ENCODE measurements at regions not wholly inside any gene's neighbourhood (a gene's known extent, or its start where the extent isn't known, plus 50 kb on each side); places are given as distances from the start of the nearest gene placed in this dataset.

- no peak overlapping the region for H3K4me3 Mint-ChIP-seq
- peaks cover 0 to 3% (median 0%) of the 10 kb centered on the region in 6 donors for H3K9me3 Mint-ChIP-seq
- no peak for DNase-seq
- no peak overlapping the region for H3K27ac Mint-ChIP-seq
- no peaks in the 10 kb centered on the region for H3K4me1 Mint-ChIP-seq
- no peaks in the 10 kb centered on the region for H3K36me3 Mint-ChIP-seq
- peaks cover 0 to 7% (median 2%) of the 10 kb centered on the region in 3 donors for H3K27me3 Mint-ChIP-seq (ENCODE audit: low read depth in 3 of 3)
Observed at GRCh38 chr19:13712767-13713201, 51.5 kb upstream of the MRI1 start.

- H3K4me1 Mint-ChIP-seq = no peaks in the 10 kb centered on the region
Observed at GRCh38 chr19:13707915-13708314, 56.4 kb upstream of the MRI1 start.

GRCh38 chr19:13705928-13706447 is 58.3 kb upstream of the MRI1 start:
- Mint-ChIP-seq H3K4me1 (no peaks in the 10 kb centered on the region), H3K9me3 (peaks cover 0 to 6% (median 0%) of the 10 kb centered on the region in 6 donors), H3K36me3 (no peaks in the 10 kb centered on the region), H3K4me3 (no peak overlapping the region), H3K27me3 (ENCODE audit: low read depth in 3 of 3) (peaks cover 3 to 9% (median 7%) of the 10 kb centered on the region in 3 donors), H3K27ac (no peak overlapping the region)
- DNase-seq = no peak

More at GRCh38 chr19:13707915-13708314, 56.4 kb upstream of the MRI1 start:
- Mint-ChIP-seq H3K27me3 (ENCODE audit: low read depth in 3 of 3) (peaks cover 3 to 5% (median 4%) of the 10 kb centered on the region in 3 donors), H3K27ac (no peak overlapping the region), H3K9me3 (no peaks in the 10 kb centered on the region), H3K36me3 (no peaks in the 10 kb centered on the region), H3K4me3 (no peak overlapping the region)
- DNase-seq = no peak

GRCh38 chr19:13705201-13705600 is 59.1 kb upstream of the MRI1 start:
- Mint-ChIP-seq H3K9me3 (peaks cover 0 to 6% (median 0%) of the 10 kb centered on the region in 6 donors), H3K27me3 (ENCODE audit: low read depth in 3 of 3) (peaks cover 3 to 9% (median 7%) of the 10 kb centered on the region in 3 donors), H3K36me3 (peaks cover 0 to 2% (median 0%) of the 10 kb centered on the region in 3 donors), H3K4me3 (no peak overlapping the region), H3K27ac (no peak overlapping the region), H3K4me1 (no peaks in the 10 kb centered on the region)
- no peak for DNase-seq

- H3K36me3 Mint-ChIP-seq = peaks cover 0 to 3% (median 0%) of the 10 kb centered on the region in 3 donors
- H3K4me1 Mint-ChIP-seq = no peaks in the 10 kb centered on the region
- H3K9me3 Mint-ChIP-seq = peaks cover 0 to 6% (median 1%) of the 10 kb centered on the region in 6 donors
- peaks cover 6 to 9% (median 7%) of the 10 kb centered on the region in 3 donors for H3K27me3 Mint-ChIP-seq (ENCODE audit: low read depth in 3 of 3)
- no peak overlapping the region for H3K4me3 Mint-ChIP-seq
- H3K27ac Mint-ChIP-seq = no peak overlapping the region
- no peak for DNase-seq
Observed at GRCh38 chr19:13701624-13702023, 62.7 kb upstream of the MRI1 start.

GRCh38 chr19:13700621-13701020 is 63.7 kb upstream of the MRI1 start:
- H3K9me3 Mint-ChIP-seq = peaks cover 0 to 6% (median 1%) of the 10 kb centered on the region in 6 donors
- H3K27ac Mint-ChIP-seq = no peak overlapping the region
- H3K4me3 Mint-ChIP-seq = no peak overlapping the region
- peaks cover 0 to 3% (median 0%) of the 10 kb centered on the region in 3 donors for H3K36me3 Mint-ChIP-seq
- no peak for DNase-seq
- no peaks in the 10 kb centered on the region for H3K4me1 Mint-ChIP-seq
- peaks cover 6 to 9% (median 7%) of the 10 kb centered on the region in 3 donors for H3K27me3 Mint-ChIP-seq (ENCODE audit: low read depth in 3 of 3)

GRCh38 chr19:13699786-13700185 is 64.5 kb upstream of the MRI1 start:
- H3K9me3 Mint-ChIP-seq = peaks cover 0 to 6% (median 1%) of the 10 kb centered on the region in 6 donors
- H3K4me1 Mint-ChIP-seq = no peaks in the 10 kb centered on the region
- DNase-seq = no peak
- H3K27ac Mint-ChIP-seq = no peak overlapping the region
- H3K27me3 Mint-ChIP-seq (ENCODE audit: low read depth in 3 of 3) = peaks cover 6 to 9% (median 8%) of the 10 kb centered on the region in 3 donors
- H3K36me3 Mint-ChIP-seq = peaks cover 0 to 3% (median 0%) of the 10 kb centered on the region in 3 donors
- H3K4me3 Mint-ChIP-seq = no peak overlapping the region

GRCh38 chr19:13696839-13697238 is 67.5 kb upstream of the MRI1 start:
- no peaks in the 10 kb centered on the region for H3K4me1 Mint-ChIP-seq
- peaks cover 2 to 11% (median 6%) of the 10 kb centered on the region in 3 donors for H3K27me3 Mint-ChIP-seq (ENCODE audit: low read depth in 3 of 3)
- H3K27ac Mint-ChIP-seq = no peak overlapping the region
- no peak for DNase-seq
- H3K9me3 Mint-ChIP-seq = peaks cover 0 to 6% (median 1%) of the 10 kb centered on the region in 6 donors
- peaks cover 0 to 3% (median 0%) of the 10 kb centered on the region in 3 donors for H3K36me3 Mint-ChIP-seq
- H3K4me3 Mint-ChIP-seq = no peak overlapping the region

- Mint-ChIP-seq H3K27me3 (ENCODE audit: low read depth in 3 of 3) (peaks cover 0 to 13% (median 1%) of the 10 kb centered on the region in 3 donors), H3K9me3 (peaks cover 0 to 3% (median 0%) of the 10 kb centered on the region in 6 donors), H3K4me3 (no peak overlapping the region), H3K4me1 (no peaks in the 10 kb centered on the region), H3K27ac (no peak overlapping the region), H3K36me3 (no peaks in the 10 kb centered on the region)
- DNase-seq = no peak
Observed at GRCh38 chr19:13693889-13694288, 70.4 kb upstream of the MRI1 start.

GRCh38 chr19:13691569-13692435 is 72.5 kb upstream of the MRI1 start:
- no peak for DNase-seq
- H3K4me1 Mint-ChIP-seq = no peaks in the 10 kb centered on the region
- H3K36me3 Mint-ChIP-seq = no peaks in the 10 kb centered on the region
- peaks cover 0 to 12% (median 0%) of the 10 kb centered on the region in 3 donors for H3K27me3 Mint-ChIP-seq (ENCODE audit: low read depth in 3 of 3)
- H3K27ac Mint-ChIP-seq = no peak overlapping the region
- no peak overlapping the region for H3K4me3 Mint-ChIP-seq
- H3K9me3 Mint-ChIP-seq = peaks cover 0 to 3% (median 0%) of the 10 kb centered on the region in 6 donors

GRCh38 chr19:13689085-13689484 is 75.2 kb upstream of the MRI1 start:
- no peak for DNase-seq
- H3K4me3 Mint-ChIP-seq = no peak overlapping the region
- H3K27me3 Mint-ChIP-seq (ENCODE audit: low read depth in 3 of 3) = peaks cover 2 to 6% (median 2%) of the 10 kb centered on the region in 3 donors
- H3K9me3 Mint-ChIP-seq = peaks cover 0 to 2% (median 0%) of the 10 kb centered on the region in 6 donors
- peaks cover 0 to 3% of the 10 kb centered on the region in 2 donors for H3K4me1 Mint-ChIP-seq
- no peak overlapping the region for H3K27ac Mint-ChIP-seq
- no peaks in the 10 kb centered on the region for H3K36me3 Mint-ChIP-seq

GRCh38 chr19:13684021-13684420 is 80.3 kb upstream of the MRI1 start:
- Mint-ChIP-seq H3K27me3 (ENCODE audit: low read depth in 3 of 3) (peaks cover 4 to 8% (median 5%) of the 10 kb centered on the region in 3 donors), H3K4me1 (peaks cover 0 to 3% of the 10 kb centered on the region in 2 donors), H3K36me3 (peaks cover 0 to 10% (median 2%) of the 10 kb centered on the region in 3 donors), H3K9me3 (peaks cover 3 to 20% (median 12%) of the 10 kb centered on the region in 6 donors), H3K27ac (no peak overlapping the region), H3K4me3 (no peak overlapping the region)
- no peak for DNase-seq

- Mint-ChIP-seq H3K36me3 (peaks cover 0 to 12% (median 3%) of the 10 kb centered on the region in 3 donors), H3K4me3 (no peak overlapping the region), H3K4me1 (peaks cover 0 to 3% of the 10 kb centered on the region in 2 donors), H3K9me3 (peaks cover 3 to 31% (median 17%) of the 10 kb centered on the region in 6 donors), H3K27me3 (ENCODE audit: low read depth in 3 of 3) (peaks cover 5 to 17% (median 9%) of the 10 kb centered on the region in 3 donors), H3K27ac (no peak overlapping the region)
- DNase-seq = no peak
Observed at GRCh38 chr19:13681509-13681908, 82.8 kb upstream of the MRI1 start.
